ENCODE measurements at regions not wholly inside any gene's neighbourhood (a gene's known extent, or its start where the extent isn't known, plus 50 kb on each side); places are given as distances from the start of the nearest gene placed in this dataset.

- DNase-seq (ENCODE audit: low read depth, low spot score) = no peak
- H3K27ac ChIP-seq (ENCODE audit: control insufficient read depth, insufficient read depth, low read length) = no peak overlapping the region
- dilution Hi-C loops (cut with MboI; ENCODE audit: extremely low pct_ligation_motif_present, low sequenced_read_pairs) = no loop called here
- H3K79me2 ChIP-seq (ENCODE audit: control insufficient read depth, insufficient read depth, low read length) = no peaks in the 10 kb centered on the region
- no peak overlapping the region for H3K9ac ChIP-seq (ENCODE audit: control insufficient read depth, extremely low read depth, insufficient read depth, low read length)
- no peaks in the 10 kb centered on the region for H3K9me3 ChIP-seq (ENCODE audit: control insufficient read depth, low read depth, low read length)
- FAIRE-seq = no peak
- no peaks in the 10 kb centered on the region for H4K20me1 ChIP-seq (ENCODE audit: control insufficient read depth, extremely low read depth, insufficient read depth, low read length)
- no peaks in the 10 kb centered on the region for H3K36me3 ChIP-seq (ENCODE audit: control insufficient read depth in 2 of 2, extremely low read depth in 1 of 2, insufficient read depth in 2 of 2, low read length in 2 of 2)
- TF ChIP-seq EZH2 (IDR thresholded peaks at IDR 0.05; ENCODE audit: low read length) (no peak), CTCF (optimal IDR thresholded peaks at IDR 0.05 in 1 of 3, IDR thresholded peaks at IDR 0.05 in 1 of 3, conservative IDR thresholded peaks at IDR 0.05 in 1 of 3; ENCODE audit: extremely low read depth in 1 of 3, insufficient read depth in 2 of 3, low read length in 3 of 3) (no peak)
- no peak overlapping the region for H3K4me3 ChIP-seq (ENCODE audit: control insufficient read depth in 2 of 3, extremely low read depth in 1 of 3, insufficient read depth in 2 of 3, low read depth in 1 of 3, low read length in 3 of 3)
- H3K4me1 ChIP-seq (ENCODE audit: control insufficient read depth, extremely low read depth, insufficient read depth, low read length) = no peaks in the 10 kb centered on the region
- H3K27me3 ChIP-seq (ENCODE audit: control insufficient read depth, extremely low read depth, insufficient read depth, low read length) = no peaks in the 10 kb centered on the region
- no peak overlapping the region for H2AFZ ChIP-seq (ENCODE audit: control insufficient read depth, low read length)
- no peaks in the 10 kb centered on the region for H3K9me1 ChIP-seq (ENCODE audit: control insufficient read depth, extremely low read depth, insufficient read depth, low read length)
- H3K4me2 ChIP-seq (ENCODE audit: control insufficient read depth, extremely low read depth, insufficient read depth, low read depth, low read length) = no peak overlapping the region
These were observed 183.7 kb upstream of the FAM78B start for GRCh38 chr1:166350490-166350889.

DNA sequence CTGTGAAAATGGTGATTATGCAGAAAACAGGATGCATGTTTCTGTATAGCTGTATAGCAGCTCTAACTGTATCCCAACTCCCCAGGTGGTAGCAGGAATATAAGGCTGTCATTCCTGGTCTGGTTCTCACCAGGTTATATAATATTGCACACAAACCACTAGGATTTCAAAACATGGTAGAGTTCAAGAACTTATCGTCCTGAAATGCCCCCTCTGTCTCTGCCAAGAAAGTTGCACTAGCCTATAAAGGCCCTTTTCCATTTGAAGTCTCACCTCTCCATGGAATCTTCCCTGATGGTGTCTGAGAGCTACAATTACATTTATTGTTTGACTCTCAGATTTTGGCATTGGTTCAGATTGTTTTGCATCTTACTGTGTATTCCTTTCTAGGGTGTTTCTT is 184.9 kb upstream of the FAM78B start:
- DNase-seq (ENCODE audit: low read depth, low spot score) (no peak), FAIRE-seq (no peak)
- H3K9ac ChIP-seq (ENCODE audit: control insufficient read depth, extremely low read depth, insufficient read depth, low read length) = no peak overlapping the region
- dilution Hi-C loops (cut with MboI; ENCODE audit: extremely low pct_ligation_motif_present, low sequenced_read_pairs) = no loop called here
- no peak for TF ChIP-seq EZH2 (IDR thresholded peaks at IDR 0.05; ENCODE audit: low read length)
- no peaks in the 10 kb centered on the region for H3K4me1 ChIP-seq (ENCODE audit: control insufficient read depth, extremely low read depth, insufficient read depth, low read length)
- H3K27me3 ChIP-seq (ENCODE audit: control insufficient read depth, extremely low read depth, insufficient read depth, low read length) = no peaks in the 10 kb centered on the region
- H2AFZ ChIP-seq (ENCODE audit: control insufficient read depth, low read length) = no peak overlapping the region
- H3K27ac ChIP-seq (ENCODE audit: control insufficient read depth, insufficient read depth, low read length) = no peak overlapping the region
- H3K9me1 ChIP-seq (ENCODE audit: control insufficient read depth, extremely low read depth, insufficient read depth, low read length) = no peaks in the 10 kb centered on the region
- no peak overlapping the region for H3K4me2 ChIP-seq (ENCODE audit: control insufficient read depth, extremely low read depth, insufficient read depth, low read depth, low read length)
- no peaks in the 10 kb centered on the region for H4K20me1 ChIP-seq (ENCODE audit: control insufficient read depth, extremely low read depth, insufficient read depth, low read length)
- no peaks in the 10 kb centered on the region for H3K79me2 ChIP-seq (ENCODE audit: control insufficient read depth, insufficient read depth, low read length)
- H3K9me3 ChIP-seq (ENCODE audit: control insufficient read depth, low read depth, low read length) = no peaks in the 10 kb centered on the region
- no peaks in the 10 kb centered on the region for H3K36me3 ChIP-seq (ENCODE audit: control insufficient read depth in 2 of 2, extremely low read depth in 1 of 2, insufficient read depth in 2 of 2, low read length in 2 of 2)
- H3K4me3 ChIP-seq (ENCODE audit: control insufficient read depth in 2 of 3, extremely low read depth in 1 of 3, insufficient read depth in 2 of 3, low read depth in 1 of 3, low read length in 3 of 3) = no peak overlapping the region

- no peaks in the 10 kb centered on the region for H3K9me3 ChIP-seq (ENCODE audit: control insufficient read depth, low read depth, low read length)
- dilution Hi-C loops (cut with MboI; ENCODE audit: extremely low pct_ligation_motif_present, low sequenced_read_pairs) = no loop called here
- no peak overlapping the region for H3K4me3 ChIP-seq (ENCODE audit: control insufficient read depth in 2 of 3, extremely low read depth in 1 of 3, insufficient read depth in 2 of 3, low read depth in 1 of 3, low read length in 3 of 3)
- H3K4me1 ChIP-seq (ENCODE audit: control insufficient read depth, extremely low read depth, insufficient read depth, low read length) = no peaks in the 10 kb centered on the region
- H3K4me2 ChIP-seq (ENCODE audit: control insufficient read depth, extremely low read depth, insufficient read depth, low read depth, low read length) = no peak overlapping the region
- no peaks in the 10 kb centered on the region for H3K9me1 ChIP-seq (ENCODE audit: control insufficient read depth, extremely low read depth, insufficient read depth, low read length)
- TF ChIP-seq CTCF (optimal IDR thresholded peaks at IDR 0.05 in 1 of 3, IDR thresholded peaks at IDR 0.05 in 1 of 3, conservative IDR thresholded peaks at IDR 0.05 in 1 of 3; ENCODE audit: extremely low read depth in 1 of 3, insufficient read depth in 2 of 3, low read length in 3 of 3) (no peak), EZH2 (IDR thresholded peaks at IDR 0.05; ENCODE audit: low read length) (no peak)
- no peaks in the 10 kb centered on the region for H4K20me1 ChIP-seq (ENCODE audit: control insufficient read depth, extremely low read depth, insufficient read depth, low read length)
- H3K9ac ChIP-seq (ENCODE audit: control insufficient read depth, extremely low read depth, insufficient read depth, low read length) = no peak overlapping the region
- H3K27ac ChIP-seq (ENCODE audit: control insufficient read depth, insufficient read depth, low read length) = no peak overlapping the region
- no peak for FAIRE-seq
- H3K79me2 ChIP-seq (ENCODE audit: control insufficient read depth, insufficient read depth, low read length) = no peaks in the 10 kb centered on the region
- no peak for DNase-seq (ENCODE audit: low read depth, low spot score)
- H2AFZ ChIP-seq (ENCODE audit: control insufficient read depth, low read length) = no peak overlapping the region
- no peaks in the 10 kb centered on the region for H3K27me3 ChIP-seq (ENCODE audit: control insufficient read depth, extremely low read depth, insufficient read depth, low read length)
- H3K36me3 ChIP-seq (ENCODE audit: control insufficient read depth in 2 of 2, extremely low read depth in 1 of 2, insufficient read depth in 2 of 2, low read length in 2 of 2) = no peaks in the 10 kb centered on the region
These were observed 186.4 kb upstream of the FAM78B start for GRCh38 chr1:166353213-166353612.
